ENCODE measurements at regions not wholly inside any gene's neighbourhood (a gene's known extent, or its start where the extent isn't known, plus 50 kb on each side); places are given as distances from the start of the nearest gene placed in this dataset.

GRCh38 chr6:122143813-122144601 lies 255.4 kb upstream of the HSF2 start:
- TF ChIP-seq POLR2A (IDR thresholded peaks at IDR 0.05; ENCODE audit: low read depth, low read length) (no peak), POLR2AphosphoS5 (IDR thresholded peaks at IDR 0.05; ENCODE audit: low read depth, low read length) (no peak)
